HG03520 (cell line): ENCODE measurements at regions not wholly inside any gene's neighbourhood (a gene's known extent, or its start where the extent isn't known, plus 50 kb on each side); places are given as distances from the start of the nearest gene placed in this dataset.
"Not testable (repeated sequence)": the region's sequence is repeated elsewhere in the genome, so short reads cannot be mapped to it uniquely, and the experiment has no call there.

Source experiments
- ATAC-seq: cut with Tn5 transposase; IDR thresholded peaks from one replicate; pipeline ENCODE4 v1.9.1; 2021; ENCODE audit warnings: mild to moderate bottlenecking, moderate library complexity; ENCODE audit not compliant: unreplicated experiment

DNA sequence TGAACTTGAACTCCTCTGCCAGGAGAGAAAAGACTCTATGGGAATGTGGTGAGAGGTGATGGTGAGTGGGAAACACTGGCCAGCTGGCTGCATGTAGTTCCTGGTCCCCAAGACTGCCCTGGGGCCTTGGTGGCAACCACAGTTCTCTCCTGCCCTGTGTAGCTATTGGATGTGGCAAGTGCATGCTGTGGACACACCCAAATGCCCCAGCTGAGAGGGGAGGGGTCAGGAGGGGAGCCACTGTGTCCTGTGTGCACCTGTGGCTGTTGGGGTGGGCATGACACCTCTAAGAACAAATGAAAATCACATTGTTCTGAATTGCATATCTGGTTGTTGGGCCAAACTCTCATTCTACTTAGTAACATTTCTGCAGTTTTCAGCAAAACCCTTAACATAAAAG lies 409.6 kb downstream of the NSUN3 start:
- no peak for ATAC-seq

DNA sequence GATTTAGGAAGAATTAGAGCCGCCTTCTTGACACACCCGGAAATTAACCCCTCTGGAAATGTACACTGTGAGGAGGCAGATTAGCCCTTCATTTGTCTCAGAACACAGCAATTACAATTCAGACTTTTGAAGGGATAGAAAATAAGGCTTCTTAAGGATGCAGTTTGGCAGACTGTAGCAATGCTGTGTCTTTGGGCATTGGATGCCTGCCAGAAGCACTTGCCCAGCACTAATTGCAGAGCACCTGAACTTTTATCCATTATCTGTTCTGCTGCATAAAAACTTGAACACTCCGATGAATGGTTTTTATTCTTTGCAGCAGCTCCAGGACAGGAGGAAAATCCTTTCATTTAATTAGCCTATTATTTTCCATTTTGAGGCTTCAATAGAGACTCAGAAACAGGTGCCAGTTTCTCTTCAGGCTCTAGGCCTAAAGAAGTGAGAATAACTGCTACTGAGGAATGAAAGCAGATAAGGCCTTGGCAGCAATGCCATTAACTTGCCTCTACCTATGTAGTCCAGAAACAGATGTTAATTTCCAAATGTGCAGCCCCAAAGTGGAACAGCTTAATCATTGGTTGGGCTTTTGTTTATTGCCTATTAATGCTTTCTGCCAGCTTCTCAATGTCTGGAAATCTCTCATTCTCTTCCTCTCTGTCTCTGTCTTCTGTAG lies 418.5 kb downstream of the NSUN3 start:
- no peak for ATAC-seq

DNA sequence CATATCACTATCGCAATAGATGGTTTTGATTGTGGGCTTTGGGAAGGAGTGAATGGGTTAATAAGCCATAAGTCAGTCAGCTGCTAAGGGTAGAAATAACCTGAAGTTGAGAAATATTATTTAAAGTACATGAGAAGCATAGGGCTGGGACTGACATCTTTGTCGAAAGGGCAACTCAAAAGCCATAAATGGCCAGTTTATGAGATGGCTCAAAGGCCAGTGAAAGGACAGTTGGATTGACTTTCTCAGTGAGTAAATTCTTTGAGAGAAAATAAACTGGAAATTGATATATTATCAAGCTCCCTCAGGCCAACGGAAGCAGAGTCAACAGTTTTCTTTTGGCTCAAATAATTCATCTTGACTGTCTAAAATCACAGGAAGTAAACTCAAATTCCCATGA lies 419.8 kb downstream of the NSUN3 start:
- ATAC-seq: no peak

DNA sequence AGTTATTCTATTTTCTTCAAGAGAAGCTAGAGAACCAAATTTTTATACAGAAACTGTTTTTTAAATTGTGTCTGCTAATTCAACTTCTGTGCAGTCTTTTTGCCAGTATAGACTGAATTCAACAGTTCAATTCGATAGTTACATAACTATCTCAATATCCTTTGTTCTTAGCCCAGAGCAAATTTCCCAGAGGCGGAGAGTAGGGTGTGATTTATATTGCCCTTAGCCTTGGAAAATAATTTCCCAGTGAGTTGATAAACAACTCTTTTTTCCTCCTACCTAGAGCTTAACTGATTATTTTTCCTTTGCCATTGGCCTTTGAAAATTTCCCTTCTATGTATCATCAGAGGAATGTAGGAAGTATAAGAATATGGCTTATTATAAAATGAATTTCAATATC lies 420.5 kb downstream of the NSUN3 start:
- no peak for ATAC-seq

DNA sequence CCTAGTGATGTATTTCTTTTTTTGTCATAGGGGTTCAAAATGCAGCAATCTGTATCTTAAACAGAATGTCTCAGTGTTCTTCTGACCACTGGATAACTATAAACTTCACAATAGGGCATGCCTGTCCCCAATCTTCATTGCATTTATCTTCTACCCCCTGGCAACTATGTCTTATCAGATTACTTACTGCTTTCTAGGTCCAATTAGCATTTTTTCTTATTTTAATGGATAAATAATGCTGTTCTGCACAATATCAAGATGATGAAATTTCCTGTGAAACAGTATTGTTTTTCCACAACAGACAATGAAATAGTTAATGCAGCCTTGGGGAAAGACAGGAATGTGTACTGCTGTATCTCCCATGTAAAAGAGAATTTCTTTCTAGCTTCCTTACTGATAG lies 432.1 kb downstream of the NSUN3 start:
- no peak for ATAC-seq

DNA sequence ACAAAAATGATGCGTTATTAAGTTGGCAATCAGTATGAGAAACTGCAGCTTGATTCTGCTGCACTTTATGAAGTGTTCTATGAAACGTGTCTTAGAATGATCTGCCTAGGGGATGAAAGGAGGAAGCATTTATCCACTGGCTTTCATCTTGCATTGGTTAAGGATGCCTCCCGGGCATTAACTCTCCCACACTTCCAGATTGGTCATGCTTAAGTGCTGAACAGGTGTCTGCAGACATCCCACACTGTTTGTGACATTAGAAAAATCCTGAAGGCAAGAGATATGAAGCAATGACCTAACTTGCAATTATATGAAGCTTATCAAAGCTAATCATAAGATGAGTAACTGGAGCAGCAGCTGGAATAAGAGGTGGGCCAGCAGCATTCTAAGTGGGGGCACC lies 437.3 kb downstream of the NSUN3 start:
- no peak for ATAC-seq

DNA sequence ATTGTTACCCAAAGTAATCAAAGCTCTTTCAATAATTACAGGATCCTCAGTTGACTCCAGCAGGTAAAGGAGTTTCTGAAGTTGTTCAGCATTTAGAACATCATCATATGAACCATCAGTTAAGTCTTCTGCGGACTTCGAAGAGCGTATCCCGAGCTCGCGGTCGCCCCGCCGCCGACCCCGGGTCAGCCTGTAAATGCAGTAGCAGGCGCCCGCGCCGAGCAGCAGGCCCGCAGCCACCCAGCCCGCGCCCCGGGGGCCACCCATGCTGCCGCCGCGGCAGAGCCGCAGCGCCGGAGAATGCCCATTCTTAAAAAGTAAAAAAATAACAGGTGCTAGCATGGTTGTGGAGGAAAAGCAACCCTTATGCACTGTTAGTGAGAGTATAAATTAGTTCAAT lies 444.5 kb downstream of the NSUN3 start:
- ATAC-seq: not testable (repeated sequence)

DNA sequence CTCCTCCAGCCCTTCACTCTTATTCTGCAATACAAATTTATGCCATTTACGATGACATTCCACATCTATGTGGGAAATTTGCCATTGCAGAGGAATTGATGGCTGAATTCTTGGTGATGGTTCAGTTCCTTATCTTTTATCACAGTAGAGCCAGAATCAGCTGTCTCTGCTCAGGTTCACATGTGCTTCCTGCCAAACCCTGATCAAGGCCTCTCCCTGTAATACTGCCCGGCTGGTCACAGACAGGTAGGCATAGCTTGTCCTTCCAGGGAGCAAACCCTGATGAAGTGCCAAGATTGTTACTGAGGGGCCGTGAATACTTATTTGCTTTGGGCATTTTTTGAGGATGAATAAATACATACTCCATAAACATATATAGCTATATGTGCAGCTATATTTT lies 450.0 kb downstream of the NSUN3 start:
- no peak for ATAC-seq

DNA sequence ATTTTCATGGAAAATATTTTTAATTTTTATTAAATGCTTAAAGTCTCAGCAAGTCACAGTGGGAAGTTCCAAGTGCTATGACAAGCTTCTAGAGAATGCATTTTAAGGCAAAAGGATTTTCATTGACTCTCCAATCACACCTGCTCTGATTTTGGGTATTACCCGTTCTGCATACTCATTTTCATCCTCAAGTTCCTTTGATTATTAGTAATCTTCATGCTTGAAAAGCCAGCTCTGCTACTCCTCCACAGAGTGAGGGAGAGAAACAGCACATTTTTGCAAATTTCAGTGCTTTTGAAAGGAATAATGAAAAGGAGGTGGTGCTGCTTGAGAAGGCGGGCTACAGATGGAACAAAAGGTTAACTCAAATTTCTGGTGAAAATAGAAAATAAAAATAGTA lies 450.7 kb downstream of the NSUN3 start:
- no peak for ATAC-seq

DNA sequence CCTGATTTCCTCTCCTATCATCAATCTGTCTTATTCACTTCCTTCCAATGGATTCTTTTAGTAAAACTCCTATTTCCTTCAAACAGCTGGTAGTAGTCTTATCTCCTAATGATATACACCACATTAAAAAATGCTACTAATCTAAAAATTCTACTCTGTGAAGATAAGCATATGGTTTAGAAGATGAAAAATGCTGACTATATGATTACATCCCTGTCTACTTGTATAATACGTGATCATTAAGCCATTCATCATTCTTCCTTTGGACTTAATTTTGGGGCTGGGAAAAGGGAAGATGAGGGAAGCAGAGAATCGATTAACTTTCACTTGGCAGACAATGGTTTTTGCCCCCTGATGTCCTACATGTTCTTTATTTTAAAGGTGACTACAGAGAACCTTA lies 453.1 kb downstream of the NSUN3 start:
- ATAC-seq: no peak

DNA sequence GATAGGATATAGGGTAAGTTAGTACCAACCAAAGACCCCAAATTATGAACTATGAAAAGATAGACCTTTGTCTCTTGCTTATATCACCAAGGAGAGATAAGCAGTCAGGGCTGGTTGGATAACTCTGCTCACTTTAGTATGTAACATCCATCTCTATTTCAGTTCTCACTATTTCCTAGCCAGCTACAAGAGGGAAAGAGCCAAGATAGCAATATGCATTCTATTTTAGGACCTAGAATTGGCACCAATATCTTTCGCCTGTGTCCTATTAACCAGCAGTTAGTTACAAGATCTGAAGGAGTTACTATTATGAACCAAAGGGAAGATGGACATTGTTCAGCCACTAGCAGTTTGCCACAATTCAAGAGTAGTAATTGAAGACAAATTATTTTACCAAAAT lies 457.5 kb downstream of the NSUN3 start:
- no peak for ATAC-seq

DNA sequence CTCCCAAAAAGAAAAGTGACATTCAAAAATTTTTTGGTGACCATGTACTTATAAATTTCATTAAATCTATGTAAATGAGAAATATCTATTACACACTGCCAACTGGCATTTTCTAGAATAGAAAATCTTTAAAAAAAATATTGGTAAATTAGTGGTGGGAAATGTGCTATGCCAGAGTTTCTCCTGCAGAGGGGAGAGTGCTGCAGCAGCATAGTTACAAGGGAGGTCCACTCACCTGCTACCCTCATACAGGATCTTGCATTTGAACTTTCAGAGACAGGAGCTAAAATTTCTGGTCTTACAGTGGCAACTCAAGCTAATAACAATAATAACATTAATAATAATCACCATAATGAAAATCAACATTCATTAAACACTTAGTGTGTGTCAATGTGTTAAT lies 459.6 kb downstream of the NSUN3 start:
- ATAC-seq: no peak

DNA sequence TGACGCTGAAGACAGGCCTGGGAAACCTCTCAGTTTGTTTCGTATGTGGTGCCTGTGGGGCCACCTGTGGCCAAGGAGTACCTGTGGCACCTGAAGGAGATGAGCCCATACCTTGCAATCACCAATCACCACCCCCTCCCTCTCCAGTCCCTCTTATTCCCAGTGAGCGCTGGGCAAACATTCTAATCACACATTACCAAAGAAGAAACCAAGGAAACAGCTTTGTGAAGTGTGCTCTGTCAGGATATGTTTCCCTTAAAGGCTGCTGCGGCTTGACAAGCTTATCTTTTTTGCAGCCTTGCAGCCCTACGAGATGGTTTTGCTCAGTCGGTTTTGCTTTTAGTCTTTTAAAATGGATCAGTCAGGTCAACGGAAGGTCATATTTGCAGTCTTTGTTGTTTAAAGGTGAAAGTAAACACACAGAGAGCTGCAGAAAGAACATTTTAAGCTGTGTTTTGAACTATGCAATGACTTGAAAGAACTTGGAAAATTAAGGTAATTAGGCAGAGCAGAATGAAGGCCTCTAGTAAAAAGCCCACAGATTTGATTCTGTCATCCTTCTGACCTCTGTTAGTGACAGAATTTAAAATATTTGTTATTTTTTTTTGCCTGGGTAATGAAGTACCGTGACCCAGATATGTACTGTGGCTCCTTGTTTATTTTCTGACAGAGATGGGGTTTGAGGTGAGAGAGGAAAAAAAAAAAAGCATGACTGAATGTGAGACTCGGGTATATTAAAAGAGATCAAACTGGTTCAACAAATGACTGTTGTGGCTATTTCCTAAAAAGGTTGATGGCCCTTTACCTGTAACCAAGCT lies 461.4 kb downstream of the NSUN3 start:
- no peak for ATAC-seq

DNA sequence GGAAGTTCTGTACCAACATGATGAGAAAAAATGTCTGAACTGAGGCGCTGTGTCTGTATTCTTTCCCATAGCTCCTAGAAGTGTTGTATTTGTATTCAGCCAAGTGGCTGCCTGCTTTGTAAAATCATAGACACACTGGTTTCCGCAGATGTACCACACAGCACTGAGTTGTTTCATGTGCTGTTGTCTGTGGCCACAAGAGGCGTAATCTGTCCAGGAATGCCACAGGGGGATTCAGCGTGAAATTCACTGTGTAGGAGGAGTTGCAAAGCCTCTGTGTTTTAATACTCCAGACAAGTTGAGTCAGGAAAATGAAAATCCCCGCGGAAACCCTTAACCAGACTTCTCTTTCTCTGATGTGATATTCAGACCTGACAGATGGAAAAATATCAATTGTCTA lies 462.2 kb downstream of the NSUN3 start:
- ATAC-seq: no peak

DNA sequence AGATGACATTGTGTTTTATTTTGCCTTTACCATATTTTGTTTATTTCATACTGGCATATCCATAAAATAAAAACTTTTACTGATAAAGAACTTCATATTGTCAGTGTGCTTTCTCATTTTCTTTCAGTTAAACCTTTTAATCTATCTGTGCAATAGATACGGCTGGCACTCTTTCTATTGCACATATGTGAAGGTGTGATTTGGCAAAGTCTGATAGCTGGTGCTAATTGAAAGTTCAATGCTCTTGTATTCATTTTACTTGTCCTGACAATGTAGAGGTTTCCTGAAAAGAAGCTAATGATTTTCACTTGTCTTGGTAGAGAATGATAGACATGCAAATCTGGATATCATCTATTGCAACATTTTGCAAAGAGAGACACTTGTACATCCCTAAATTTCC lies 467.0 kb downstream of the NSUN3 start:
- ATAC-seq: no peak

DNA sequence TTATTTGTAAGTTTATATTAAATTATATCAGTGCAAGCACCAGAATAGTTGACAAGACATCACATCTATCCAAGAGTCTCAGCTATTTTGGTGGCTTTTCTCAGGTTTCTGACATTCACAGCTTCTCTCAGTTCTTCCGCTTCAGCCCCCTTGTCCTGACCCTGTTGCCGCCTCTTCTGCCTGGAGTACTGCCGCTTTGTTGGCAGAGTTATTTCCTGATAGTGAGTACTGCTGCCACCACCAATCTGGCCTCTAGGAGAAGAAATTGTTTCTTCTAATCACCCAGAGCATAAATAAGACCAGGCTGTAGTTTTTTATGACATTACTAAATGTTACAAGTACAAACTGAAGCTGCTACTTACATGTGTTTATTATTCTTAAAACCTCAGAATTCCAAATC lies 470.1 kb downstream of the NSUN3 start:
- no peak for ATAC-seq

DNA sequence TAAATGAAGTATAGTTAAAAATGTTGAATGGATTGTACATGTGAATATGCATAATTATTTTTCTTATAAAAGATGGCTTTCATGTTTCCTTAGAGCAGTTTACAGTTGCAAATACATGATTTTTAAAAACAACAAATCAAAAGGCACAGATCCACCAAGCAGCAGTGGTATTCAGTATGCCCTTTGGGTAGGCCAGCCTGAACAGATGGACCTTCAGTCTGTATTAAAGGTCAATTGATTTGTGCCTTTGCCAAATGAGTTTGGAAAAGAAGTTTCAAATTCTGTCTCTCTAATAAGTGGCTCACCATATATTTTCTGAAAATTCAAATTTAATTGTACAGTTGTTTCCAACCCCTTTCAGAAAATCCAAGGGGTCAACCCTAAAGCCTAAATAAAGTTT lies 477.1 kb downstream of the NSUN3 start:
- no peak for ATAC-seq

DNA sequence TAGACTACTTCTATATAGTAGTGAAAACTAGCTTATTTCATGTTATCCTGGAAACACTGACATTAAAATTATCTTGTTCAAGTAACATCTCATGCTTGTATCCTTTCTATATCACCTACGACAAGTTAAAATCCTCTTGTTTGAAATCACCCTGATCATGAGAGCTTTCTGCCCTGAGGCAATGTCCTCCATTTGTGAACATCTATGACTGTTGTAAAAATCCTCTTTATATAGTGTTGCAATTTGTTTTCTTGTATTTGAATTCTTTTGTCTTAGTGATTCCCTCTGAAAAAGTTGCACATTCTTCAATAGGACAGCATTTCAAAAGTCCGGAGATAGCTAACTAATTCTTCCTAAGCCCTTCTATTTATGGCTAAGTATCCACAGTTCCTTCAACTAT lies 480.3 kb downstream of the NSUN3 start:
- ATAC-seq: no peak

DNA sequence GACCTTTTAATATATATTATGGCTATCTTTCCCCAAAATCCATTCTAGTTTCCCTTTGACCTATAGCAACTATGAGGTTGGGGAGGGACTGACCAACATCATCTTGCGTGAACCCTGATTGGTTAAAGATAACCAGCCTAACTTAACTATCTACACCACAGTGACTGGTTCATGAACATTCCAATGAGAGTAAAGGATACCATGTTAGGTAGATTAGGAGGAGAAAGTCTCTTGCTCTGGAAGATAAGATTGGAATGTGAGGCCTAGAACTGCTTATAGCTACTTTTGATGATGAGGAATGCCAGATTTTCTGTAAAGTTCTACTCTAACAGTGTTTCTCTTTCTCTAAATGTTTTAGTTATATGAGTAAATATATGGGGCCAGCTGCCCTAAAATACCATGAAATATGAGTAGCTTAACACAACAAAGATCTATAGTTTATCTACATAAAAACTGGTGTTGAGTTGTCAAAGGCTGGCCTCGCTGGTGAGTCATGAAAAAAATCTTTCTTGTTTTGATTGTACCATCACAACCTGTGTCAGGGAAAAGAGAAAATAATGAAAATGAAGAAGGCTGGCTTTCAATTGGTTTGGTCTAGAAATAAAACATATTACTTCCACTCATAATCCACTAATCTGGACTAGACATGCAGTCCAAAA lies 481.4 kb downstream of the NSUN3 start:
- no peak for ATAC-seq

DNA sequence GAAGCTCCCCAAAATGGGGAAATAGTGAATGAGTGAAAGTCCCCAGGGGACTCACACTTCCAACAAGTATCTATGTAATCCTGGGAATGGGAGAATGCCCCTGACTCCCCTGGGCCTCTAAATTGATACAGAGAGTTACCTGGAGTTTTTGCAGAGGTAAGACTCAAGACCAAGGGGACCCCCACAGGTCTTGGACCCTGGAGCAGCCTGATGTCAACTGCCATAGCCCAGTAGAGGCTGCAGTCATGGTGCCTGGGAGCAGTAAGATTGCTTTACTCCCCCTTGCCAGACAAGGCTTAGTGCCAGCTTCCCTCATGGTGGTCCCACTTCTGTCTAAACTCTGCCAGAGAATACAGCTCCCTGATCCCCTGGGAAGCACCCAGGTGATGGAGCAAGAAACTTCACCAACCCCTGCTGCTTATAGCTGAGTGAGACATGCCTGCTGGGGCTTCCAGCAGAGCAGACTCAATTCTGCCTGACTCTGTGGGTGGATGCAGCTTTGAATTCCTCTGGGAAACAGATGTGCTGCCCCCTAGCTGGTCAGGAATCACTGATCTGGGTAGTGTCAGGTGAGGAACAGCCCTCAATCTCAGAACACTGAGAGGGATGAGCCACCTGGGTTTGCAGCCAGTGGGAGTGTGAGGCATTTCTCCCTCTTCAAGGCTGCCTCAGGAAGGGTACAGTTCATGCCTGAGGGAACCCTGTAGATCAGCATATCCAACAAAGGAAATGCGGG lies 485.9 kb downstream of the NSUN3 start:
- no peak for ATAC-seq

DNA sequence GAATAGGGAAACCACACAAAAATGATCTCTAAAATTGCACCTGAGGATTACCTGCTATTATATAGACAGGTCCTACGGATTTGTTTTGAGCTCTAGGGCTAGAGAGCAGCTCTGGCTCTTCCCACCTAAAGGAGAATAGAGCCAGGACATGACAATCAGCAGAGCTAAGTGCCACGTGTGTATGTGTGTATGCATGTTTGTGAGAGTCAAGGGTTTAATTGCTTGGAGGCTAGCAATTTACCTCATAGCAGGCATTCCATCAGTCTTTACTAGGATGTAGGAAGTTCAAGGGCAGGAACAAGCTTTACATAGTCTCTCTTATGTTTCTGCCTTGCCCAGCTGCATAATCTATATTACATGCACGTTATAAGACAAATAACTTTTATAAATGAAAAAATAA lies 498.2 kb downstream of the NSUN3 start:
- ATAC-seq: no peak

DNA sequence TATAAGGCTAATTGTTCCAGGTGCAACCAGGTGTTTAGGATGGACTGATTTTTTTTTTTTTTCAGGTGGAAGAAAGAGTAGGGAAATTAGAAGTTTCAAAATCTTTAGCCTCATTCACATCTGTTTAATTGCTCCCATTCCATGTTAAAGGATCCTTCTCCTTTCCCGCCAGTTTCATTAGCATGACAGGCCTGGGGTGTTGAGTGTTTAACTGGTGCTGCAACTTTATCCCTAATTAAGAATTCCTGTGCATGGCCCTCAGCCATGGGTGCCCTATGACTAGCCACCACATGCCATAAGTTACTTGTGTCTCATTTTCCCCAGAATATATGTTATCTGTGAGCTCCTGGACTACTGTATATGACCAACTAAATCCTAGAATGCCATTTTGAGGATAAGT lies 501.4 kb downstream of the NSUN3 start:
- no peak for ATAC-seq
